GM19468 (cell line): ENCODE measurements at regions not wholly inside any gene's neighbourhood (a gene's known extent, or its start where the extent isn't known, plus 50 kb on each side); places are given as distances from the start of the nearest gene placed in this dataset.
"Not testable (repeated sequence)": the region's sequence is repeated elsewhere in the genome, so short reads cannot be mapped to it uniquely, and the experiment has no call there.

Source experiments
- ATAC-seq: cut with Tn5 transposase; IDR thresholded peaks from one replicate; pipeline ENCODE4 v1.9.1; 2021; ENCODE audit warnings: mild to moderate bottlenecking, moderate library complexity, moderate number of reproducible peaks; ENCODE audit not compliant: unreplicated experiment; ENCODE audit errors: extremely low read depth

DNA sequence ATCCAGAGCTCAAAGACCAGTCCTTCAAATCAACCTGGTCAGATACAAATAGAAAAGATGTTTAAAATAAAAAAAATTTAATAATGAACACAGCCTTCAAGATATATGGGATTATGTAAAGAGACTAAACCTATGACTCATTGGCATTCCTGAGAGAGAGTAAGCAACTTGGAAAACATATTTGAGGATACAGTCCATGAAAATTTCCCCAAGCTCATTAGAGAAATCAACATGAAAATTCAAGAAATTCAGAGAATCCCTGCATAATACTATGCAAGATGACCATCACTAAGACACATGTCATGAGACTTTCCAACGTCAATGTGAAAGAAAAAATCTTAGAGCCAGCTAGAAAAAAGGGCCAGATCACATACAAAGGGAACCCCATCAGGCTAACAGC, 512.9 kb upstream of the PTGER4 start:
- ATAC-seq, result no peak

- ATAC-seq, result no peak
These were observed 513.7 kb upstream of the PTGER4 start for GRCh38 chr5:40165789-40166728.

DNA sequence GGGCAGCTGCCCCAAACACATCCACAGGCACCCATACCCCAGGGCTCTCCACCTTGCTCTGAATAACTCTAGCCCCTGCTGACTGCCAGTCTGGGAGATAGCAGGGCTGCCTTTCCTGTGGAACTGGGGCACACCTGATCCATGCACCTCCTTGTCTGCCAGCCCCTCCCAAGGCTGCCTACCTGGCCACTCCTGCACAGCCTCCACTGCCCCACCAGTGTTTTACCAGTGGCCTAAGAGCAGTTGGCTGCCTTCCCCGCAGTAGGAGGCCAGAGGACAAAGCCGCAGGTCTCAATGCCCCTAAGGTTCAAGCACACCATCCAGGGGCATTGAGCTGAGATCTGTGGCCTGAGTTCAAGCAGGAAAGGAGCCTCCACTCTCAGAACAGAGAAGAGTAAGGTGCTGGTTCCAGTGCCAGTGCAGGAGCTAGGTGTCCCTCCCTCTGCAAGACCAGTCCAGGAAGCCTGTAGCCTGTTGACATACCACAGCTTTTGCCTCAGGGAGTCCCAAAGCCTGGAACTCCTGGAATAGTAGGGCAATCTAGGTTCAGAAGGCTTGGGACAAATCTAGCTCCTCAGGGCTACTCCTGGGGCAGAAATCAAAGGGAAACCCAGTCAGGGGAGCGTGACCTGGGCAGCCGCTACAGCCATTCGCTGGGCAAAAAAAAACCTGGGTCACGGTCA, 514.5 kb upstream of the PTGER4 start:
- no peak for ATAC-seq

DNA sequence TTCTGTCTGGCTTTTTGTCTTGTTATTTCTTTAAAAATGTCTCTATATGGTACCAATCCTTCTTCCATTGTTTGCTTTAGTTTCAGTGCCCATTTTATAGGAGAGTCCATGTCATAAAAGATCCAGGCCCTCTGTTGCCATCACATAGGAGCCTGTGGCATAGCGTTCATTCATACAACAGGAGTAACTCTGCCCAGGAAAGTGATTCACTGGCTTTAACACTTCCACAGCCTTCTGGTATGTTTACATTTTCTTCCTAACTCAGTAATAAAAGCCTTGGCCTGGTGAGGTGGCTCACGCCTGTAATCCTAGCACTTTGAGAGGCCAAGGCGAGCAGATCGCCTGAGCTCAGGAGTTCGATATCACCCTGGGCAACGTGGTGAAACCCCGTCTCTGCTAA, 519.3 kb upstream of the PTGER4 start:
- no peak for ATAC-seq

GRCh38 chr5:40154194-40154593, 525.5 kb upstream of the PTGER4 start:
- ATAC-seq, result no peak

- ATAC-seq, result no peak
These were observed 528.8 kb upstream of the PTGER4 start for GRCh38 chr5:40150896-40151295.

DNA sequence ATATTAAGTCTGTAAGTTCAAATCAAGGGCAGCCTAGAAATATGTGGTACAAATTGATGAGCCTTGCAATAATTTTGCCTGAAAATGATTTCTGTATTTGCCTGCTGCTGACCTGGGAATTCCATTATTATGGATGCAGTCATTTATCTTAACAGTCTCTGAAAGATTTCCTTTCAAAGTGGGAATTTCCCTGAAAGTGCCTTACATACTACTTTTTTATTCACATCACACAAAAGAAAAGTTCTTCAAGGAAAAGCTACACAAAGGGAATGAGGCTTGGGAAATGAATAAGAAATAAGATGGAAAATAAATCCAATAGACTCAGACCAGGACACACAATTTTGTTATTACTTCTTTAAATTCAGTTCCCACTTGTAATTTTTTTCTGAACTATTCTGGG, 537.8 kb upstream of the PTGER4 start:
- ATAC-seq, result no peak

GRCh38 chr5:40141418-40141817, 538.3 kb upstream of the PTGER4 start:
- ATAC-seq, result no peak

GRCh38 chr5:40137223-40137622, 542.5 kb upstream of the PTGER4 start:
- no peak for ATAC-seq

DNA sequence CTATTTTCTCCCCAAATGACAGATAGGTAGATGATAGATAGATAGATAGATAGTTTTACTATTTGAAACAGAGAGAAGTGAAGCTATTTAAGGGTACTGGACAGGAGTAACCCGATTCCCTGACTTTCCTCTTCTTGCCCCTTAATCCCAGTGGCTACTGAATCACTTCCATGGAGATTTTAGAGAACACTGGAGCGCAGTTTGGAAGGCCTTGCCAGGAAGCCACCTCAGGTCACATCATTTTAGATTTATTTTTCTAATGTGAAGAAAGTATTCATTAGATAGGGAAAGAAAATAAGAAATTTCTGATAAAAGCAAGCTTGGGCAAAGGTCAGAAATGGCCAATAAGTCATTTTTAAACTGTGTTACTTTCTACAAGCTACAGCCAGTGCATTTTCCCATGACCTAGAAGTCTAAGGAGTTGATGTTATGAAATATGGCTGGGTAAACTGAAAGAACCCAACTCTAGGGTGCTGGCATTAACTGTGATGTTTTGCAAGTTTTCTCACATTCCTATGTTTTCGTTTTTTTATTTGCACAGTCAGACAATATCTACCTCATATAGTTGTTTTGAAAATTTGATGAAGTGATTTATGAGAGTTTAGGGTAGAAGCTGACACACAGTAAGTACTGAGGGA, 544.7 kb upstream of the PTGER4 start:
- no peak for ATAC-seq

GRCh38 chr5:40124367-40124766, 555.3 kb upstream of the PTGER4 start:
- ATAC-seq, result no peak

- ATAC-seq, result no peak
These were observed 558.5 kb upstream of the PTGER4 start for GRCh38 chr5:40121236-40121635.

DNA sequence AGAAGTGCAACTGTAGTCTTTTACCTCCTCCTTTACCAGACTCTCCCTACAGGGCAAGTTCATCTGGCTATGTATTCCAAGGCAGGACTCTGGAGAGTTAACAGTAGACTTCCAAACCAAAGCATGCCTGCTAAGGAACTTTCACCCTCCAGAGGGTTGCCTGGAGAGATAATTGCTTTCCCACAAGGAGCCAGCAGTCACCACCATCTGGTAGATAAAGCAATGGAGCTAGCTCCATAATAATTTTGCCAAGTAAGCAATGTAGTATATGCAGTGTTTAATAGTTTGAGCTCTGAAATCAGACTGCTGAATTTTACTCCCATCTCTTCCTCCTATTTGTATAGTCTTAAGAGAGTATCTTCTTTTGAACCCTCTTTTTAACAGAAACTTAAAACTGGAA, 566.8 kb upstream of the PTGER4 start:
- no peak for ATAC-seq

GRCh38 chr5:40111036-40111435, 568.7 kb upstream of the PTGER4 start:
- not testable (repeated sequence) for ATAC-seq

- ATAC-seq, result not testable (repeated sequence)
These were observed 570.8 kb upstream of the PTGER4 start for GRCh38 chr5:40108764-40109390.

DNA sequence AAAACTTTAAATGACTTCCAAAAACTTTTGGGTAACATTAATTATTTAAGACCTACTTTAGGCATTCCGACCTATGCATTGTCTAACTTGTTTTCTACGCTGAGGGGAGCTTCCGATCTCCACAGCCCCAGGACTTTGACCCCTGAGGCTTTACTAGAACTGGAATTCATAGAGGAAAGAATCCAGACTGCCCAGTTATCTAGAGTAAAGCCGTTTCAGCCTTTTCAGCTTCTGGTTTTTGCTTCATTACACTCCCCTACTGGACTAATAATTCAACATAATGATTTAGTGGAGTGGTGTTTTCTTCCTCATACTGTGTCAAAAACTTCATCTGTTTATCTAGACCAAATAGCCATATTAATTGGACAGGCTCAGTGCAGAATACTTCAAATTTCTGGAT, 571.9 kb upstream of the PTGER4 start:
- ATAC-seq, result not testable (repeated sequence)

DNA sequence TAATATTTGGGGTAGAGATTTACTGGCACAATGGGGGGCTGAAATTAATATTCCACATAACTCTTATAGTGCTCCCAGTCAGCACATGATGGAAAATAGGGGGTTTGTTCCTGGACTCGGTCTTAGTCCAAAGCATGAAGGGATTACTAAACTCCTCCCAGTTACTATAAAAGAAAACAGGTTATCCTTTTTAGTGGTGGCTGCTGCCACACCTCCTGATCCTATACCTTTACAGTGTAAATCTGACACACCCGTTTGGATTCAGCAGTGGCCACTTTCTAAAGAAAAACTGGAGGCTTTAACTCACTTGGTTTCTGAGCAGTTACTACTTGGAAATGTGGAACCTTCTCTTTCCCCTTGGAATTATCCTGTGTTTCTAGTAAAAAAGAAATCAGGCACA, 572.9 kb upstream of the PTGER4 start:
- ATAC-seq, result no peak

DNA sequence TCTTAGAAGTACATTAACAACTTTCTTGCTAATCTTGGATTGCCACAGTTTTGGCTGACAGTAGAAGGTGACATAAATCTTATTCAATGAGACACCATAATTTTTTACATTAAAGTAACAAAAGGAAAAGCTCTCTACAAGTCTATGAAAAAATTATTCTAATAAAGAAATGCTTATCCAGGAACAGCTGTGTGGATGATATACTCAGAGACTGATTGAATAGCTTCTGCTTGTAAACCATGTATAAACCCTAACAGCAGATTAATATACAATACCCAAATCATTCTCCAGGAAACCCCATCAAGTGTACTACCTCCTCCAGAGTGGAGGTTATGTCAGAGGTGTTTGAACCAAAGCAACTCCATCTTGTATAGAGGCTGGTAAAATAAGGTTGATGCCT, 581.4 kb upstream of the PTGER4 start:
- ATAC-seq, result no peak

- ATAC-seq, result no peak
These were observed 586.2 kb upstream of the PTGER4 start for GRCh38 chr5:40093550-40093949.

DNA sequence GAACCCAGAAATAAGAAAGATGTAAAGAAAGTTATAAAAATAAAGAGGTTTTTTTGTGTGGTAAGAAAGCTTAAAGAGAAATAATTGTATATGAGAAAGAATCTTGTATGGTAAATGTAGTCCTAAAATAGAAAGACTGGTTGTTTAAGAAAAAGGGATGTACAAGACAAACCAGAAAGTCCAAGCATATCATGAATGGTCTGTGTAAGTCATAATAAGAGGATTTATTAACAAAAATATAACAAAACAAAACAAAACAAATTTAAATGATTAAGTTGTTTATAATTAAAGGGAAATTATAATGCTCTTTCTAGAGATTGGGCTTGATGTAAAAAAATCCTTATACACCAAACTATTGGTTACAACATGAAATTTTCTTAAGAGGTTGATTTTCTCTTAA, 590.4 kb upstream of the PTGER4 start:
- ATAC-seq, result no peak

DNA sequence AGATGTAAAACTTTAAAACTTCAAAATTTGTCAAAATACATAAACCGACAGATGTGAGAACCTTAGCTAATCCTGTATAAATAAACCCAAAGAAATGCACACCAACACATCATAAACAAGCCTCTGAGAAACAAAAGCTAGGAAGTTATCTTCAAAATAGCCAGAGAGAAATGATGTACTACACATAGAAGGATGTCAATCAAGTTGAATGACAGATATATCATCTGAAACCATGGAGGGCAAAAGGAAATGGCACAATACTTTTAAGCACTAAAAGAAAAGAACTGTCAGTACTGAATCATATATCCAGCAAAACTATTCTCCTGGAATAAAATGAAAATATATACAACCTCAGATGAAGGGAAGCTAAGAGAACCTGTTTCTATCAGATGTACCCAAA, 595.1 kb upstream of the PTGER4 start:
- no peak for ATAC-seq
